COLO668 (cell line): ENCODE measurements at regions not wholly inside any gene's neighbourhood (a gene's known extent, or its start where the extent isn't known, plus 50 kb on each side); places are given as distances from the start of the nearest gene placed in this dataset.
"Not testable (repeated sequence)": the region's sequence is repeated elsewhere in the genome, so short reads cannot be mapped to it uniquely, and the experiment has no call there.

ENCODE experiments used
- DNase-seq: peaks from one replicate; lab custom pipeline; 2025; ENCODE audit not compliant: unreplicated experiment; lab: John Stamatoyannopoulos, UW

GRCh38 chr16:35793601-35794000 lies 2334.2 kb downstream of the TP53TG3F start:
- no peak for DNase-seq

- no peak for DNase-seq
These were observed 2335.5 kb downstream of the TP53TG3F start for GRCh38 chr16:35794896-35795295.

- DNase-seq, result no peak
These were observed 2336.1 kb downstream of the TP53TG3F start for GRCh38 chr16:35795361-35796029.

GRCh38 chr16:35797811-35798210 lies 2338.4 kb downstream of the TP53TG3F start:
- DNase-seq, result no peak

- no peak for DNase-seq
These were observed 2339.5 kb downstream of the TP53TG3F start for GRCh38 chr16:35798885-35799426.

GRCh38 chr16:35804465-35804864 lies 2345.1 kb downstream of the TP53TG3F start:
- not testable (repeated sequence) for DNase-seq

- DNase-seq, result no peak
These were observed 2363.9 kb downstream of the TP53TG3F start for GRCh38 chr16:35823342-35823741.

- no peak for DNase-seq
These were observed 2382.2 kb downstream of the TP53TG3F start for GRCh38 chr16:35841632-35842031.

GRCh38 chr16:35862242-35862641 lies 2402.8 kb downstream of the TP53TG3F start:
- no peak for DNase-seq

- DNase-seq, result no peak
These were observed 2409.2 kb downstream of the TP53TG3F start for GRCh38 chr16:35868630-35869029.

GRCh38 chr16:35873472-35873871 lies 2414.1 kb downstream of the TP53TG3F start:
- no peak for DNase-seq

- no peak for DNase-seq
These were observed 2422.2 kb downstream of the TP53TG3F start for GRCh38 chr16:35881654-35882053.

GRCh38 chr16:35906440-35906839 lies 2447.0 kb downstream of the TP53TG3F start:
- DNase-seq, result no peak

- DNase-seq, result no peak
These were observed 2448.7 kb downstream of the TP53TG3F start for GRCh38 chr16:35908152-35908551.

GRCh38 chr16:35908942-35909341 lies 2449.5 kb downstream of the TP53TG3F start:
- DNase-seq, result peak; percentile 3

GRCh38 chr16:35909351-35909954 lies 2450.0 kb downstream of the TP53TG3F start:
- no peak for DNase-seq

- DNase-seq, result no peak
These were observed 2451.0 kb downstream of the TP53TG3F start for GRCh38 chr16:35910409-35910808.

- no peak for DNase-seq
These were observed 2452.5 kb downstream of the TP53TG3F start for GRCh38 chr16:35911899-35912298.

- DNase-seq, result no peak
These were observed 2472.3 kb downstream of the TP53TG3F start for GRCh38 chr16:35931722-35932121.
